Mucosa of descending colon (tissue), 3 donors: ENCODE measurements at regions not wholly inside any gene's neighbourhood (a gene's known extent, or its start where the extent isn't known, plus 50 kb on each side); places are given as distances from the start of the nearest gene placed in this dataset.

Experiments used
- ATAC-seq: fragments of 200-7000 bp; cut with Tn5 transposase; one replicate; pipeline ENCODE4 v1.9.1; 2020; ENCODE audit warnings: mild to moderate bottlenecking, moderate library complexity
- DNase-seq, 3 donors: peaks; one replicate each; pipeline ENCODE4 v3.0.0-alpha.2; 2020
- H3K36me3 ChIP-seq: fragments of 200-600 bp; one replicate; pipeline ENCODE4 v1.8.0; 2021; ENCODE audit warnings: low read depth, mild to moderate bottlenecking
- H3K4me1 ChIP-seq: fragments of 200-600 bp; one replicate; pipeline ENCODE4 v1.8.0; 2021; ENCODE audit warnings: low read depth, mild to moderate bottlenecking
- H3K4me3 ChIP-seq: fragments of 200-600 bp; one replicate; pipeline ENCODE4 v1.8.0; 2021; ENCODE audit warnings: mild to moderate bottlenecking
- H3K9me3 ChIP-seq: fragments of 200-600 bp; one replicate; pipeline ENCODE4 v1.8.0; 2021; ENCODE audit warnings: mild to moderate bottlenecking
- intact Hi-C, 2 donors: fragments of 100-400 bp; cut with DNase I in 1 of 2; cut with micrococcal nuclease in 1 of 2; formaldehyde crosslinking; loops; one replicate each; pipeline versions ENCODE4 v1.11.0 to v1.11.1; 2022; cut with DNase I, micrococcal nuclease
- TF ChIP-seq, protein P1 (sequence below): fragments of 200-600 bp; IDR thresholded peaks from one replicate; pipeline ENCODE4 v1.8.0; 2022; ENCODE audit warnings: antibody characterized with exemption, mild to moderate bottlenecking
- donor health status: DM: no; HTN: no; CAD: no; lungs with moderate emphysema.
- donor health status: DM: no; HTN: no; CAD: no.
- donor health status: DM: no; HTN: yes; CAD: no.

DNA sequence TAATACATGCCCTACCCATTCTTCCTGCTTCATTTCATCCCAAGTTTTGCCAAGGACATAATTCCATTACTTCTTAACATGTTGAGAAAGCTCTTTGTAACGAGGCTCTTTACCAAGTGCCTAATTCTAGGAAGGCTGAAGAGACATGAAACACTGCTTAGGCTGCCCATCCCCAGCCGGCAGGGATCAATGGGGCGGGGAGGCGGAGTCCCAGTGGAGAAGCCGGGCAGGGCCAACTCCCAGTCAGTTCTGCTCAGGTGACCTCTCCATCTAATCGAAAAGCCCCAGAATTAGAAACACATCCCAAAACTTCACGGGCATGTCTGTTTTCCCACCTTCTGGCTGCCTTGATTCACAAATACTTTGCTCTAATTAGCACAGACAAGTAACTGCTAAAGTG lies 89.5 kb upstream of the LYZL1 start:
- H3K36me3 ChIP-seq, result no peaks in the 10 kb centered on the region

DNA sequence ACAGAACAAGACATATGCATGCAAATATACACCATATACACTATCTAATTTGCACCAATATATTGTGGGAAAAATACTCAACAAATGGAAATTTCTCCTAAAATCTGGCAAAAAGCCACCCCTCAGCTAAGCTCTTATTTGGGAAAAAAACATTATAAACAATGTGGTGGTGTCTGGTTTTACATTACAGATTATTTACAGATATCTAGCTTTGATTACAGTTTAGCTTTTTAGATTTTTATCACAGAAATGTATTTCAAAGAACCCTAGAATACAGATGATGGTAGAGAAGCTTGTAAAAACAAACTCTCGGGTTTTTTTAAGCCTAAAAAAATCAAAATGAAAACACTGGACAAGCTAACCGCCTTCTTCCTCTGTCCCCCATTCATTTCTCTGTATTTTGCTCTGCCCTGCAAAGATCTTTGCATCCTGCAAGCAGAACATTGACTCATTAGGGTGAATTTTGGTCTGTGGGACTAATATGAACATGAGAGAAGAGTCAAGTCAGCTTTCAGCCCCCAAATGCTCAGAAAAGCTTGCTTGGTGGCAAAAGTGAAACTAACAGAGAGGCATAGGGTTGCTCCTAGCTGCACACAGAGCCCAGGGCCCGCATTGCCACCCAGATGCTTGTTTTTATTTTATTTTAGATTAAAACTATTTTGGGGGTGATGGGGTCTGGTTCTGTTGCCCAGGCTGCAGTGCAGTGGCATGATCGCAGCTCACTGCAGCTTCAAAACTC lies 88.8 kb upstream of the LYZL1 start:
- intact Hi-C loops, result no loop called here
- ATAC-seq (no peak), DNase-seq (no peak)
- Histone ChIP-seq H3K4me1 (no peaks in the 10 kb centered on the region), H3K36me3 (no peaks in the 10 kb centered on the region), H3K4me3 (no peak overlapping the region), H3K9me3 (no peaks in the 10 kb centered on the region)
- TF ChIP-seq, protein P1, sequence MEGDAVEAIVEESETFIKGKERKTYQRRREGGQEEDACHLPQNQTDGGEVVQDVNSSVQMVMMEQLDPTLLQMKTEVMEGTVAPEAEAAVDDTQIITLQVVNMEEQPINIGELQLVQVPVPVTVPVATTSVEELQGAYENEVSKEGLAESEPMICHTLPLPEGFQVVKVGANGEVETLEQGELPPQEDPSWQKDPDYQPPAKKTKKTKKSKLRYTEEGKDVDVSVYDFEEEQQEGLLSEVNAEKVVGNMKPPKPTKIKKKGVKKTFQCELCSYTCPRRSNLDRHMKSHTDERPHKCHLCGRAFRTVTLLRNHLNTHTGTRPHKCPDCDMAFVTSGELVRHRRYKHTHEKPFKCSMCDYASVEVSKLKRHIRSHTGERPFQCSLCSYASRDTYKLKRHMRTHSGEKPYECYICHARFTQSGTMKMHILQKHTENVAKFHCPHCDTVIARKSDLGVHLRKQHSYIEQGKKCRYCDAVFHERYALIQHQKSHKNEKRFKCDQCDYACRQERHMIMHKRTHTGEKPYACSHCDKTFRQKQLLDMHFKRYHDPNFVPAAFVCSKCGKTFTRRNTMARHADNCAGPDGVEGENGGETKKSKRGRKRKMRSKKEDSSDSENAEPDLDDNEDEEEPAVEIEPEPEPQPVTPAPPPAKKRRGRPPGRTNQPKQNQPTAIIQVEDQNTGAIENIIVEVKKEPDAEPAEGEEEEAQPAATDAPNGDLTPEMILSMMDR, result no peak

More for the DNA sequence above, 89.5 kb upstream of the LYZL1 start:
- TF ChIP-seq, protein P1, result no peak
- Histone ChIP-seq H3K4me1 (no peaks in the 10 kb centered on the region), H3K4me3 (no peak overlapping the region), H3K9me3 (no peaks in the 10 kb centered on the region)
- ATAC-seq, result no peak
- intact Hi-C loops, result no loop called here
- no peak for DNase-seq

DNA sequence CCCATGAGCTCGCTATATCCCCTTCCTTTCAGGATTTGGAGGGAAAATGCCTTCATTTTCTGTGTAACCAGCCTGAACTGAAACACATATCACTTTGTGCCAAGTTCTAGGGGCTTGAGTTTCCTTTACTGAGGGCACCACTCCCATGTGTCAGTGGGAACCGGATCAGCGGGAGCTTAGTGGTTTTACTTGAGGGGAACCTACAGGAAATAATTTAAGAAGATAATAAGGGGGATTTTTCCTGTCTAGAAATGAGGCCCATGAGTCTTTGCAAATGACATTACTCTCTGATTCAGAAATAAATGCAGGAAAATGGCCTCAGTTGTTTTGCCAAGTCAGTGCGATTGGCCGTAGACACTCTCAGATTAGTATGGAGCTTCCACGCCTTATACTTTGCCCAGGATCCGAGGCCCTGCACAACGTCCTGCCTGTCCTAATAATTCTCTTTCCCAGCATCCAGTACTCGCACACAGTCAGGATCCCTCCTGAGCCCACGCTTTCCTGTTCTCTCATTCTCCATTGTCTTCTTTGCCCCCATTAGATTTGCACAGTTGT lies 86.4 kb upstream of the LYZL1 start:
- no peaks in the 10 kb centered on the region for H3K4me1 ChIP-seq
- DNase-seq, result no peak
- TF ChIP-seq, protein P1, result no peak
- H3K36me3 ChIP-seq, result no peaks in the 10 kb centered on the region
- ATAC-seq, result no peak
- H3K4me3 ChIP-seq, result no peak overlapping the region
- intact Hi-C loops, result no loop called here
- no peaks in the 10 kb centered on the region for H3K9me3 ChIP-seq

DNA sequence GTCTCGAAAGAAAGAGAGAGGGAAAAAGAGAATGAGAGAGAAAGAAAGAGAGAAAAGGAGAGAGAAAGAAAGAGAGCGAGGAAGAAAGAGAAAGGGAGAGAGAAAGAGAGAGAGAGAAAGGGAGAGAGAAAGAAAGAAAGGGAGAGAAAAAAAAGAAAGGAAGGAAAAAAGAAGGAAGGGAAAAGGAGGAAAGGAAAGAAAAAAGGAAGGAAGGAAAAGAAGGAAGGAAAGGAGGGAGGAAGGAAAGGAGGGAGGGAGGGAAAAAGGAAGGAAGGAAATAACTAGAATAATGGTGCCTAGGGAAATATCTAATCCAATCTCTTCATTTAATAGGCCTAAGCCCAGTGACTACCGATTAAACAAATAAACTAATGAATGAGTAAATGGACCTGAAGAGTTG lies 85.4 kb upstream of the LYZL1 start:
- Histone ChIP-seq H3K36me3 (no peaks in the 10 kb centered on the region), H3K4me1 (no peaks in the 10 kb centered on the region), H3K4me3 (no peak overlapping the region), H3K9me3 (no peaks in the 10 kb centered on the region)
- no peak for ATAC-seq
- TF ChIP-seq, protein P1, result no peak
- intact Hi-C loops, result no loop called here
- DNase-seq, result no peak

DNA sequence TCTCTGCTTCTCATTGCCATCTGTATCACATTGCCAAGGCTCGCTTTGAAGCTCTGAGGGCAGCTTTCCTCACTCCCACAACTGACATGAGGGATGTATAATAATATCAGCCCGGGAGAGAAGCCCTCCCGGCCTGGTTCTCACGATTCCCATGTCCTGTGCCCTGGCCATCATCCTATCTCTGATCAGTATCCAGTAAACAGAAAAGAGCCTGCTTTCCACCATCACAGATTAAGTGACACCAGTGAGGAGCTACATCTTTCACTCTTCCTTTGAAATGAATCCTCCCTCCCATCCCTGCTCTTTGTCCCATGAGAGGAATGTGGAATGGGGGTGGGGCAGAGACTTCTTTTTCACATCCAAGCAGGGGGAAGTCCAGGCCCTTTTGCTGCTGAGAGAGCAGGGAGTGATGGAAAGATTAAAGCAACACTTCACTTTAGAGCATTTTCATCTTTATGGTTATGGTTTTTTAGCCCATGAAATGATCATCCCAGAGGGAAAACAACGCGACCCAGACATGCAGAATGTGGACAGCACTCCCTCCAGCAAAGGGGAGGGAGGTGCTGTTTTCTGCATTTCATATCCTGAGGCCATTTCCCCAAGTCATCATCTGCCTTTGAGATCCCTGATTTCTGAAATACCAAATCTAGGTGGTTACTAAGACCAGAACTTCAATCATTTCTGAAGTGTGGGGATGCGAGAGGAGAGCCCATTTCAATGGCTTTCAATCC lies 84.6 kb upstream of the LYZL1 start:
- Histone ChIP-seq H3K4me1 (no peaks in the 10 kb centered on the region), H3K4me3 (no peak overlapping the region), H3K9me3 (no peaks in the 10 kb centered on the region), H3K36me3 (no peaks in the 10 kb centered on the region)
- TF ChIP-seq, protein P1, result no peak
- no peak for ATAC-seq
- intact Hi-C loops, result no loop called here
- DNase-seq, result no peak
